ENCODE measurements at regions not wholly inside any gene's neighbourhood (a gene's known extent, or its start where the extent isn't known, plus 50 kb on each side); places are given as distances from the start of the nearest gene placed in this dataset.

DNA sequence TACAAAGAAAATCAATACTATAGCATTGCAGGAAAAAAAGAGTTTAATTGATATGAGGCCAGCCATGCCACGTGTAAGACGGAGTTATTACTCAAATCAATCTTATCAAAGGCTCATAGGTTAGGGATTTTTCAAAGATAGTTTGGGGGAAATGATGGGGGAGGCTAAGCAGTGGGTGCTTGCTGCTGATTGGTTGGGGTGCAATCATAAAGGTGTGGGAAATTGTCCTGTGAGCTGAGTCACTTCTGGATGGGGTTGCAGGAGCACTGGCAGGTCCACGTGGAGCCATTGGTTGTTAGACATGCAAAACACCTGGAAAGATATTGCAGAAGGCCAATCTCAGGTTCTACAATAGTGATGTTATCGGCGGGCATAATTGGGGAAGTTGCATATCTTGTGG, 319.2 kb upstream of the COBL start:
- Histone ChIP-seq H3K9me3 (ENCODE audit: control insufficient read depth in 2 of 2, insufficient read depth in 1 of 2, low read depth in 1 of 2, low read length in 1 of 2) (no peaks in the 10 kb centered on the region), H3K27me3 (ENCODE audit: control insufficient read depth in 3 of 3, insufficient read depth in 3 of 3, low read length in 3 of 3) (no peaks in the 10 kb centered on the region), H3K27ac (ENCODE audit: low read depth in 1 of 3, low read length in 2 of 3) (no peak overlapping the region), H3K4me3 (ENCODE audit: low read depth in 1 of 3, low read length in 3 of 3) (no peak overlapping the region), H3K36me3 (ENCODE audit: control insufficient read depth in 3 of 3, insufficient read depth in 2 of 3, low read depth in 1 of 3, low read length in 3 of 3) (no peaks in the 10 kb centered on the region), H3K4me1 (ENCODE audit: control insufficient read depth in 3 of 3, insufficient read depth in 2 of 3, low read depth in 1 of 3, low read length in 2 of 3) (peaks cover 0 to 12% (median 3%) of the 10 kb centered on the region in 3 donors)
- FAIRE-seq = no peak
- DNase-seq = peak; percentile 50 to 78
- WGBS, 3 donors = 10 to 50% (median 23%) methylated on average over 5 of the region's 5 CpGs

DNA sequence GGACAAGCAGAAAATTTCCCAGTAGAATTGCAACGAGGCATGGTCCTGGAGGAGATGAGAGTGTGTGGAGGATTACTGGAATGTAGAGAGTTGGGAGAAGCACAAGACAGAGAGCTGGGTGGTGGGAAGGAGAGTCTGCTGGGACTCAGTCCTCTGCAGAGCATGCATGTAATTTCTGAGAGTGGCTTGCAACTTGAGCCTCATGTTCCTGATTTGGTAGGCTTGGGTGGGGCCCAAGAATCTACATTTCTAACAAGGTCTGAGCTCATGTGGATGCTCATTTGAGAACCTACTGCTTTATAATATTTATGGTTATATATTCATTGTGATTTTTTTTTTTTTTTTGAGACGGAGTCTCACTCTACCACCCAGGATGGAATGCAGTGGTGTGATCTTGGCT, 317.9 kb upstream of the COBL start:
- no peak overlapping the region for H3K4me3 ChIP-seq (ENCODE audit: low read depth in 1 of 3, low read length in 3 of 3)
- DNase-seq (no peak), FAIRE-seq (no peak)
- no peaks in the 10 kb centered on the region for H3K36me3 ChIP-seq (ENCODE audit: control insufficient read depth in 3 of 3, insufficient read depth in 2 of 3, low read depth in 1 of 3, low read length in 3 of 3)
- peaks cover 0 to 3% (median 3%) of the 10 kb centered on the region in 3 donors for H3K4me1 ChIP-seq (ENCODE audit: control insufficient read depth in 3 of 3, insufficient read depth in 2 of 3, low read depth in 1 of 3, low read length in 2 of 3)
- no peak overlapping the region for H3K27ac ChIP-seq (ENCODE audit: low read depth in 1 of 3, low read length in 2 of 3)
- WGBS, 3 donors = 79 to 83% (median 83%) methylated on average over 2 of the region's 2 CpGs
- no peaks in the 10 kb centered on the region for H3K9me3 ChIP-seq (ENCODE audit: control insufficient read depth in 2 of 2, insufficient read depth in 1 of 2, low read depth in 1 of 2, low read length in 1 of 2)
- H3K27me3 ChIP-seq (ENCODE audit: control insufficient read depth in 3 of 3, insufficient read depth in 3 of 3, low read length in 3 of 3) = no peaks in the 10 kb centered on the region

GRCh38 chr7:51634025-51634424, 317.4 kb upstream of the COBL start:
- H3K4me1 ChIP-seq (ENCODE audit: control insufficient read depth in 3 of 3, insufficient read depth in 2 of 3, low read depth in 1 of 3, low read length in 2 of 3) = peaks cover 0 to 3% (median 3%) of the 10 kb centered on the region in 3 donors
- no peaks in the 10 kb centered on the region for H3K9me3 ChIP-seq (ENCODE audit: control insufficient read depth in 2 of 2, insufficient read depth in 1 of 2, low read depth in 1 of 2, low read length in 1 of 2)
- H3K4me3 ChIP-seq (ENCODE audit: low read depth in 1 of 3, low read length in 3 of 3) = no peak overlapping the region
- WGBS, 3 donors = 71 to 83% (median 81%) methylated on average over 2 of the region's 2 CpGs
- no peaks in the 10 kb centered on the region for H3K27me3 ChIP-seq (ENCODE audit: control insufficient read depth in 3 of 3, insufficient read depth in 3 of 3, low read length in 3 of 3)
- no peaks in the 10 kb centered on the region for H3K36me3 ChIP-seq (ENCODE audit: control insufficient read depth in 3 of 3, insufficient read depth in 2 of 3, low read depth in 1 of 3, low read length in 3 of 3)
- no peak overlapping the region for H3K27ac ChIP-seq (ENCODE audit: low read depth in 1 of 3, low read length in 2 of 3)
- DNase-seq = no peak
- no peak for FAIRE-seq

DNA sequence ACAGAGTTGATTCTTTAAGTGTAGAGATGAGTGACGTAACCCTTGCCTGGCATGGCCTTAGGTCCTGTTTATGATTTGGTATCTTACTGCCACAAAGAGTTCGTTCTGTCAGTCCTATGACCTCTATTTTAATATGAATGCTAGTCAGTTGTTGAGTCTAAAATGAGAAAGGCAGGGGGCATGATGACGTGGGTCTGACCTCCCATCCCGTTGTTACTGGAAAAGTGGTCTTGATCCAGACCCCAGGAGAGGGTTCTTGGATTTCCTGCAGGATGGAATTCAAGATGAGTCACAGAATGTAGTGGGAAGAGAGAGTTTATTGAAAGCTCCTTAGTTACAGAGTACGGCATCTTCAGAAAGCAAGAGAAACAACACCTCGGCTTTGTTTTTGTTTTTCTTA, 317.0 kb upstream of the COBL start:
- Histone ChIP-seq H3K4me3 (ENCODE audit: low read depth in 1 of 3, low read length in 3 of 3) (no peak overlapping the region), H3K36me3 (ENCODE audit: control insufficient read depth in 3 of 3, insufficient read depth in 2 of 3, low read depth in 1 of 3, low read length in 3 of 3) (no peaks in the 10 kb centered on the region), H3K27ac (ENCODE audit: low read depth in 1 of 3, low read length in 2 of 3) (no peak overlapping the region), H3K9me3 (ENCODE audit: control insufficient read depth in 2 of 2, insufficient read depth in 1 of 2, low read depth in 1 of 2, low read length in 1 of 2) (no peaks in the 10 kb centered on the region), H3K4me1 (ENCODE audit: control insufficient read depth in 3 of 3, insufficient read depth in 2 of 3, low read depth in 1 of 3, low read length in 2 of 3) (peaks cover 0 to 3% (median 3%) of the 10 kb centered on the region in 3 donors), H3K27me3 (ENCODE audit: control insufficient read depth in 3 of 3, insufficient read depth in 3 of 3, low read length in 3 of 3) (no peaks in the 10 kb centered on the region)
- 83 to 90% (median 87%) methylated on average over 6 of the region's 6 CpGs for WGBS, 3 donors
- DNase-seq (no peak), FAIRE-seq (no peak)

DNA sequence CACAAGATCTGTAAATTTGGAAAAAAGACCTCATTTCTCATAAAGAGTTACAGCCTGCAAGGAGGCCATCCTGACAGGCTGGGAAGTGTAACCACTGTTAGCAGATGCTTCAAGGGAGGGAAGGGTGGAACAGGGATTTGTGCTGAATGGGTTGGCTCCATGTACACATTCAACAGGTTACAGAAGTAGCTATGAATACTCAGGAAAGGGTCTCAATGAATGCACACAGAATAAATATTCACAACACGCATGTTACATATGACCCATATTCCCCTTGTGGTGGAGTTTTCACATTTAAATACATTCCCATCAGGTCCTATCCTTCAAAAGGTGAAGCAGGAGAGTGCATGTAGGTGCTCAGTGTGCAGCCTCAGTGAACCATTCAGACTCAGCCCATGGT, 316.4 kb upstream of the COBL start:
- no peaks in the 10 kb centered on the region for H3K36me3 ChIP-seq (ENCODE audit: control insufficient read depth in 3 of 3, insufficient read depth in 2 of 3, low read depth in 1 of 3, low read length in 3 of 3)
- no peaks in the 10 kb centered on the region for H3K27me3 ChIP-seq (ENCODE audit: control insufficient read depth in 3 of 3, insufficient read depth in 3 of 3, low read length in 3 of 3)
- H3K4me1 ChIP-seq (ENCODE audit: control insufficient read depth in 3 of 3, insufficient read depth in 2 of 3, low read depth in 1 of 3, low read length in 2 of 3) = peaks cover 0 to 3% (median 3%) of the 10 kb centered on the region in 3 donors
- FAIRE-seq = no peak
- H3K4me3 ChIP-seq (ENCODE audit: low read depth in 1 of 3, low read length in 3 of 3) = no peak overlapping the region
- no peak overlapping the region for H3K27ac ChIP-seq (ENCODE audit: low read depth in 1 of 3, low read length in 2 of 3)
- 95 to 98% (median 96%) methylated on average over 1 of the region's 1 CpG for WGBS, 3 donors
- no peak for DNase-seq
- no peaks in the 10 kb centered on the region for H3K9me3 ChIP-seq (ENCODE audit: control insufficient read depth in 2 of 2, insufficient read depth in 1 of 2, low read depth in 1 of 2, low read length in 1 of 2)

- DNase-seq = no peak
- H3K27ac ChIP-seq (ENCODE audit: low read depth in 1 of 3, low read length in 2 of 3) = no peak overlapping the region
- no peaks in the 10 kb centered on the region for H3K27me3 ChIP-seq (ENCODE audit: control insufficient read depth in 3 of 3, insufficient read depth in 3 of 3, low read length in 3 of 3)
- no peak for FAIRE-seq
- H3K9me3 ChIP-seq (ENCODE audit: control insufficient read depth in 2 of 2, insufficient read depth in 1 of 2, low read depth in 1 of 2, low read length in 1 of 2) = no peaks in the 10 kb centered on the region
- H3K4me1 ChIP-seq (ENCODE audit: control insufficient read depth in 3 of 3, insufficient read depth in 2 of 3, low read depth in 1 of 3, low read length in 2 of 3) = peaks cover 0 to 3% (median 0%) of the 10 kb centered on the region in 3 donors
- WGBS, 3 donors = 91 to 96% (median 95%) methylated on average over 16 of the region's 16 CpGs
- H3K4me3 ChIP-seq (ENCODE audit: low read depth in 1 of 3, low read length in 3 of 3) = no peak overlapping the region
- no peaks in the 10 kb centered on the region for H3K36me3 ChIP-seq (ENCODE audit: control insufficient read depth in 3 of 3, insufficient read depth in 2 of 3, low read depth in 1 of 3, low read length in 3 of 3)
These were observed 314.3 kb upstream of the COBL start for GRCh38 chr7:51630933-51631332.

DNA sequence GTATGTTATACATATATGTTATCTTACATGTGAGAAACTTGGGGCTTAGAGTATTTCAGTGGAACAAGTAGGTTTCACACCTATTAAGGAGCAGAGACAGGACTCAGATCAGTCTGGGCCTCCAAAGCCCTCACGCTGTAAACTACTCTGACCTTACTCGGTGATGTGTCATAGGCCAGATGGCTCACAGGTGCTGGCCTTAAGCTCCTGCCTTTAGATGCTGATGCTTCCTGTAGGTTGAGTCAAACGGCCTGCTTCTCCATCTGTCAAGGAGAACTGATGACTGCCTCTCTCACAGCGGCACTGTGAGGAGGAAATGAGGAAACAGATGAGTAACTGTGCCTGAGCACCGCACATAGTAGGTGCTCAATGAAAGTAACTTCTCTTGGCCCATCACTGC, 312.6 kb upstream of the COBL start:
- WGBS, 3 donors = 70 to 84% (median 84%) methylated on average over 5 of the region's 5 CpGs
- no peak overlapping the region for H3K4me3 ChIP-seq (ENCODE audit: low read depth in 1 of 3, low read length in 3 of 3)
- H3K27me3 ChIP-seq (ENCODE audit: control insufficient read depth in 3 of 3, insufficient read depth in 3 of 3, low read length in 3 of 3) = no peaks in the 10 kb centered on the region
- no peak for DNase-seq
- no peak overlapping the region for H3K27ac ChIP-seq (ENCODE audit: low read depth in 1 of 3, low read length in 2 of 3)
- H3K36me3 ChIP-seq (ENCODE audit: control insufficient read depth in 3 of 3, insufficient read depth in 2 of 3, low read depth in 1 of 3, low read length in 3 of 3) = no peaks in the 10 kb centered on the region
- FAIRE-seq = no peak
- H3K4me1 ChIP-seq (ENCODE audit: control insufficient read depth in 3 of 3, insufficient read depth in 2 of 3, low read depth in 1 of 3, low read length in 2 of 3) = no peaks in the 10 kb centered on the region
- no peaks in the 10 kb centered on the region for H3K9me3 ChIP-seq (ENCODE audit: control insufficient read depth in 2 of 2, insufficient read depth in 1 of 2, low read depth in 1 of 2, low read length in 1 of 2)

GRCh38 chr7:51621956-51622355, 305.3 kb upstream of the COBL start:
- H3K27me3 ChIP-seq (ENCODE audit: control insufficient read depth in 3 of 3, insufficient read depth in 3 of 3, low read length in 3 of 3) = no peaks in the 10 kb centered on the region
- H3K36me3 ChIP-seq (ENCODE audit: control insufficient read depth in 3 of 3, insufficient read depth in 2 of 3, low read depth in 1 of 3, low read length in 3 of 3) = no peaks in the 10 kb centered on the region
- no peak overlapping the region for H3K4me3 ChIP-seq (ENCODE audit: low read depth in 1 of 3, low read length in 3 of 3)
- H3K27ac ChIP-seq (ENCODE audit: low read depth in 1 of 3, low read length in 2 of 3) = no peak overlapping the region
- peaks cover 0 to 7% of the 10 kb centered on the region in 2 donors for H3K9me3 ChIP-seq (ENCODE audit: control insufficient read depth in 2 of 2, insufficient read depth in 1 of 2, low read depth in 1 of 2, low read length in 1 of 2)
- peaks cover 0 to 13% (median 2%) of the 10 kb centered on the region in 3 donors for H3K4me1 ChIP-seq (ENCODE audit: control insufficient read depth in 3 of 3, insufficient read depth in 2 of 3, low read depth in 1 of 3, low read length in 2 of 3)
- WGBS, 3 donors = 76 to 87% (median 86%) methylated on average over 2 of the region's 2 CpGs
- DNase-seq (no peak), FAIRE-seq (no peak)

DNA sequence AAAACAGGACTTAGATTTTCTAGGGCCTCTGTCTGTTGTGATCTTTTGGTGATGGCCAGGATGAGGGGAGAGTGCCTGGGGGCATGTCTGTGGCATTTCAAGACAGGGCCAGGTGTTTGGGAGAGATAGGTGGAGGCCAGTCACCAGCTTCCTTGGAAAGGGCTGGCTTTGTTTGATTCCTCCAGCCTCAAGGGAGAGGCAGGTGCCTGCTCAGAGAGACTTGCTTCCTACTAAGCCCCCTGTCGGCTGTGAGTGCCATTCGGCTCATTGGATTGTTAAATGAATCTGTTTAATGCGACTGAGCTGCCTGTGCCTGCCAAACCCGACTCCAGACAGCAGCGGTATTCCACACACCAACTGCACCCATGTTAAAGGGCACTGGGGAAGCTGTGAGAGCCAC, 304.1 kb upstream of the COBL start:
- Histone ChIP-seq H3K4me1 (ENCODE audit: control insufficient read depth in 3 of 3, insufficient read depth in 2 of 3, low read depth in 1 of 3, low read length in 2 of 3) (peaks cover 0 to 13% (median 2%) of the 10 kb centered on the region in 3 donors), H3K4me3 (ENCODE audit: low read depth in 1 of 3, low read length in 3 of 3) (no peak overlapping the region), H3K27ac (ENCODE audit: low read depth in 1 of 3, low read length in 2 of 3) (no peak overlapping the region), H3K36me3 (ENCODE audit: control insufficient read depth in 3 of 3, insufficient read depth in 2 of 3, low read depth in 1 of 3, low read length in 3 of 3) (no peaks in the 10 kb centered on the region), H3K27me3 (ENCODE audit: control insufficient read depth in 3 of 3, insufficient read depth in 3 of 3, low read length in 3 of 3) (no peaks in the 10 kb centered on the region), H3K9me3 (ENCODE audit: control insufficient read depth in 2 of 2, insufficient read depth in 1 of 2, low read depth in 1 of 2, low read length in 1 of 2) (peaks cover 0 to 7% of the 10 kb centered on the region in 2 donors)
- 53 to 78% (median 58%) methylated on average over 5 of the region's 5 CpGs for WGBS, 3 donors
- DNase-seq = no peak
- FAIRE-seq = no peak
